GM12878 (cell line): ENCODE measurements at regions not wholly inside any gene's neighbourhood (a gene's known extent, or its start where the extent isn't known, plus 50 kb on each side); places are given as distances from the start of the nearest gene placed in this dataset.
"Not testable (repeated sequence)": the region's sequence is repeated elsewhere in the genome, so short reads cannot be mapped to it uniquely, and the experiment has no call there.

Source experiments
- CBFB ChIP-seq: IDR thresholded peaks from 2 replicates; pipeline ENCODE4 v1.6.1; 2016; ENCODE audit warnings: antibody characterized with exemption, low read depth
- EP300 ChIP-seq, 2 experiments: fragments of 150-350 bp in 1 of 2; IDR thresholded peaks; 2 replicates each; pipeline ENCODE4 v1.6.1; 2011 to 2012; ENCODE audit warnings: low read depth in 2 of 2, low read length in 2 of 2, borderline replicate concordance in 1 of 2, improper control_type of control experiment in 1 of 2, inconsistent platforms in 1 of 2; ENCODE audit not compliant: control insufficient read depth in 1 of 2
- FOXK2 ChIP-seq: fragments of 450-650 bp; IDR thresholded peaks from 2 replicates; pipeline ENCODE4 v1.6.1; 2017; ENCODE audit warnings: mild to moderate bottlenecking, moderate library complexity
- IKZF2 ChIP-seq, 2 experiments: fragments of 450-650 bp; IDR thresholded peaks; 2 replicates each; pipeline ENCODE4 v1.6.1; 2017; ENCODE audit warnings: mild to moderate bottlenecking in 2 of 2, moderate library complexity in 2 of 2
- KDM1A ChIP-seq: fragments of 200-600 bp; sonication (generic); IDR thresholded peaks from 2 replicates; pipeline ENCODE4 v1.6.1; 2016; ENCODE audit warnings: borderline replicate concordance
- POLR2AphosphoS5 ChIP-seq: IDR thresholded peaks from 2 replicates; pipeline ENCODE4 v1.6.1; 2011; ENCODE audit warnings: mild to moderate bottlenecking, low read length, inconsistent platforms
- RELA ChIP-seq: fragments of 450-650 bp; IDR thresholded peaks from 2 replicates; pipeline ENCODE4 v1.8.0; 2014; ENCODE audit warnings: borderline replicate concordance; ENCODE audit not compliant: partially characterized antibody
- SREBF2 ChIP-seq: IDR thresholded peaks from 2 replicates; pipeline ENCODE4 v1.6.1; 2012; ENCODE audit warnings: mild to moderate bottlenecking, low read length
- TAF1 ChIP-seq: IDR thresholded peaks from 2 replicates; pipeline ENCODE4 v1.6.1; 2011; ENCODE audit warnings: mild to moderate bottlenecking, low read depth, low read length, borderline replicate concordance
- TF ChIP-seq, protein P1 (sequence below), 3 experiments: IDR thresholded peaks in 2 of 3; conservative IDR thresholded peaks in 1 of 3; 2 replicates each; pipeline ENCODE4 v1.5.1; 2011; ENCODE audit warnings: low read depth in 3 of 3, low read length in 3 of 3, mild to moderate bottlenecking in 3 of 3, control low read depth in 2 of 3, moderate library complexity in 2 of 3, inconsistent platforms in 1 of 3, mixed read lengths in 1 of 3; ENCODE audit not compliant: control insufficient read depth in 2 of 3, insufficient read depth in 1 of 3; ENCODE audit errors: extremely low read depth in 1 of 3
- TF ChIP-seq, protein P2 (sequence below): fragments of 150-350 bp; IDR thresholded peaks from 2 replicates; pipeline ENCODE4 v1.6.1; 2016; ENCODE audit warnings: low read depth, low read length
- TF ChIP-seq, protein P3 (sequence below): IDR thresholded peaks from 2 replicates; pipeline ENCODE4 v1.6.1; 2012; ENCODE audit warnings: low read length, inconsistent platforms
- TF ChIP-seq, protein P4 (sequence below): fragments of 450-650 bp; IDR thresholded peaks from 2 replicates; pipeline ENCODE4 v1.6.1; 2017; ENCODE audit warnings: low read depth, mild to moderate bottlenecking, moderate library complexity
- TF ChIP-seq, protein P5 (sequence below): IDR thresholded peaks from 2 replicates; pipeline ENCODE4 v1.6.1; 2011; ENCODE audit warnings: low read depth, low read length, improper control_type of control experiment, borderline replicate concordance

DNA sequence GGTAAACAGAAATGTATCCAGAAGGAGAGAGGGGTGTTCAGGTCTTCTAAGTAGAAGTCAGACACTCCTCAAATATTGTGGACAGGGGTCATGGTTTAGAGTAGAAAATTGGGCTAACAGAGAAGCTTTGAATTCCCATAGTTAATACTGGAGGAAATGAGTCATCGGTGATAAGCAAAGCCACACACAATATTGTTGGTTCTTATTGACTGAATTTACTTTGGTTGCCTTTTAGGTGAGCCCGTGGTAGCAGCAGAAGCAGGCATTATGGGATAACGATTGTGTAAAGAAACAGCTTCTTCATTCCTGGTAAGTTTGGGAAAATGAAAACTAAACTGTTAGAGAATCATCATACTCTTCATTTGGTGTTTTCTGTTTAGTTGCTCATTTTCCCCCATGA is 110.2 kb upstream of the VKORC1L1 start:
- TF ChIP-seq EP300 (IDR thresholded peaks at IDR 0.05; ENCODE audit: borderline replicate concordance in 1 of 2, control insufficient read depth in 1 of 2, low read depth in 2 of 2, low read length in 2 of 2); KDM1A; RELA; SREBF2; CBFB; TAF1; IKZF2 (IDR thresholded peaks at IDR 0.05); POLR2AphosphoS5; FOXK2: not testable (repeated sequence)
- TF ChIP-seq, protein P1, sequence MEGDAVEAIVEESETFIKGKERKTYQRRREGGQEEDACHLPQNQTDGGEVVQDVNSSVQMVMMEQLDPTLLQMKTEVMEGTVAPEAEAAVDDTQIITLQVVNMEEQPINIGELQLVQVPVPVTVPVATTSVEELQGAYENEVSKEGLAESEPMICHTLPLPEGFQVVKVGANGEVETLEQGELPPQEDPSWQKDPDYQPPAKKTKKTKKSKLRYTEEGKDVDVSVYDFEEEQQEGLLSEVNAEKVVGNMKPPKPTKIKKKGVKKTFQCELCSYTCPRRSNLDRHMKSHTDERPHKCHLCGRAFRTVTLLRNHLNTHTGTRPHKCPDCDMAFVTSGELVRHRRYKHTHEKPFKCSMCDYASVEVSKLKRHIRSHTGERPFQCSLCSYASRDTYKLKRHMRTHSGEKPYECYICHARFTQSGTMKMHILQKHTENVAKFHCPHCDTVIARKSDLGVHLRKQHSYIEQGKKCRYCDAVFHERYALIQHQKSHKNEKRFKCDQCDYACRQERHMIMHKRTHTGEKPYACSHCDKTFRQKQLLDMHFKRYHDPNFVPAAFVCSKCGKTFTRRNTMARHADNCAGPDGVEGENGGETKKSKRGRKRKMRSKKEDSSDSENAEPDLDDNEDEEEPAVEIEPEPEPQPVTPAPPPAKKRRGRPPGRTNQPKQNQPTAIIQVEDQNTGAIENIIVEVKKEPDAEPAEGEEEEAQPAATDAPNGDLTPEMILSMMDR (IDR thresholded peaks at IDR 0.05 in 2 of 3, conservative IDR thresholded peaks at IDR 0.05 in 1 of 3; ENCODE audit: control insufficient read depth in 2 of 3, extremely low read depth in 1 of 3, insufficient read depth in 1 of 3, low read depth in 3 of 3, low read length in 3 of 3), result not testable (repeated sequence)
- TF ChIP-seq, protein P2, sequence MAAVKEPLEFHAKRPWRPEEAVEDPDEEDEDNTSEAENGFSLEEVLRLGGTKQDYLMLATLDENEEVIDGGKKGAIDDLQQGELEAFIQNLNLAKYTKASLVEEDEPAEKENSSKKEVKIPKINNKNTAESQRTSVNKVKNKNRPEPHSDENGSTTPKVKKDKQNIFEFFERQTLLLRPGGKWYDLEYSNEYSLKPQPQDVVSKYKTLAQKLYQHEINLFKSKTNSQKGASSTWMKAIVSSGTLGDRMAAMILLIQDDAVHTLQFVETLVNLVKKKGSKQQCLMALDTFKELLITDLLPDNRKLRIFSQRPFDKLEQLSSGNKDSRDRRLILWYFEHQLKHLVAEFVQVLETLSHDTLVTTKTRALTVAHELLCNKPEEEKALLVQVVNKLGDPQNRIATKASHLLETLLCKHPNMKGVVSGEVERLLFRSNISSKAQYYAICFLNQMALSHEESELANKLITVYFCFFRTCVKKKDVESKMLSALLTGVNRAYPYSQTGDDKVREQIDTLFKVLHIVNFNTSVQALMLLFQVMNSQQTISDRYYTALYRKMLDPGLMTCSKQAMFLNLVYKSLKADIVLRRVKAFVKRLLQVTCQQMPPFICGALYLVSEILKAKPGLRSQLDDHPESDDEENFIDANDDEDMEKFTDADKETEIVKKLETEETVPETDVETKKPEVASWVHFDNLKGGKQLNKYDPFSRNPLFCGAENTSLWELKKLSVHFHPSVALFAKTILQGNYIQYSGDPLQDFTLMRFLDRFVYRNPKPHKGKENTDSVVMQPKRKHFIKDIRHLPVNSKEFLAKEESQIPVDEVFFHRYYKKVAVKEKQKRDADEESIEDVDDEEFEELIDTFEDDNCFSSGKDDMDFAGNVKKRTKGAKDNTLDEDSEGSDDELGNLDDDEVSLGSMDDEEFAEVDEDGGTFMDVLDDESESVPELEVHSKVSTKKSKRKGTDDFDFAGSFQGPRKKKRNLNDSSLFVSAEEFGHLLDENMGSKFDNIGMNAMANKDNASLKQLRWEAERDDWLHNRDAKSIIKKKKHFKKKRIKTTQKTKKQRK, result not testable (repeated sequence)
- TF ChIP-seq, protein P3, sequence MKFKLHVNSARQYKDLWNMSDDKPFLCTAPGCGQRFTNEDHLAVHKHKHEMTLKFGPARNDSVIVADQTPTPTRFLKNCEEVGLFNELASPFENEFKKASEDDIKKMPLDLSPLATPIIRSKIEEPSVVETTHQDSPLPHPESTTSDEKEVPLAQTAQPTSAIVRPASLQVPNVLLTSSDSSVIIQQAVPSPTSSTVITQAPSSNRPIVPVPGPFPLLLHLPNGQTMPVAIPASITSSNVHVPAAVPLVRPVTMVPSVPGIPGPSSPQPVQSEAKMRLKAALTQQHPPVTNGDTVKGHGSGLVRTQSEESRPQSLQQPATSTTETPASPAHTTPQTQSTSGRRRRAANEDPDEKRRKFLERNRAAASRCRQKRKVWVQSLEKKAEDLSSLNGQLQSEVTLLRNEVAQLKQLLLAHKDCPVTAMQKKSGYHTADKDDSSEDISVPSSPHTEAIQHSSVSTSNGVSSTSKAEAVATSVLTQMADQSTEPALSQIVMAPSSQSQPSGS, result not testable (repeated sequence)
- TF ChIP-seq, protein P4, sequence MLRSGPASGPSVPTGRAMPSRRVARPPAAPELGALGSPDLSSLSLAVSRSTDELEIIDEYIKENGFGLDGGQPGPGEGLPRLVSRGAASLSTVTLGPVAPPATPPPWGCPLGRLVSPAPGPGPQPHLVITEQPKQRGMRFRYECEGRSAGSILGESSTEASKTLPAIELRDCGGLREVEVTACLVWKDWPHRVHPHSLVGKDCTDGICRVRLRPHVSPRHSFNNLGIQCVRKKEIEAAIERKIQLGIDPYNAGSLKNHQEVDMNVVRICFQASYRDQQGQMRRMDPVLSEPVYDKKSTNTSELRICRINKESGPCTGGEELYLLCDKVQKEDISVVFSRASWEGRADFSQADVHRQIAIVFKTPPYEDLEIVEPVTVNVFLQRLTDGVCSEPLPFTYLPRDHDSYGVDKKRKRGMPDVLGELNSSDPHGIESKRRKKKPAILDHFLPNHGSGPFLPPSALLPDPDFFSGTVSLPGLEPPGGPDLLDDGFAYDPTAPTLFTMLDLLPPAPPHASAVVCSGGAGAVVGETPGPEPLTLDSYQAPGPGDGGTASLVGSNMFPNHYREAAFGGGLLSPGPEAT, result not testable (repeated sequence)
- TF ChIP-seq, protein P5, sequence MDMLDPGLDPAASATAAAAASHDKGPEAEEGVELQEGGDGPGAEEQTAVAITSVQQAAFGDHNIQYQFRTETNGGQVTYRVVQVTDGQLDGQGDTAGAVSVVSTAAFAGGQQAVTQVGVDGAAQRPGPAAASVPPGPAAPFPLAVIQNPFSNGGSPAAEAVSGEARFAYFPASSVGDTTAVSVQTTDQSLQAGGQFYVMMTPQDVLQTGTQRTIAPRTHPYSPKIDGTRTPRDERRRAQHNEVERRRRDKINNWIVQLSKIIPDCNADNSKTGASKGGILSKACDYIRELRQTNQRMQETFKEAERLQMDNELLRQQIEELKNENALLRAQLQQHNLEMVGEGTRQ, result not testable (repeated sequence)
